ENCODE measurements at regions not wholly inside any gene's neighbourhood (a gene's known extent, or its start where the extent isn't known, plus 50 kb on each side); places are given as distances from the start of the nearest gene placed in this dataset.
"Not testable (repeated sequence)": the region's sequence is repeated elsewhere in the genome, so short reads cannot be mapped to it uniquely, and the experiment has no call there.

DNA sequence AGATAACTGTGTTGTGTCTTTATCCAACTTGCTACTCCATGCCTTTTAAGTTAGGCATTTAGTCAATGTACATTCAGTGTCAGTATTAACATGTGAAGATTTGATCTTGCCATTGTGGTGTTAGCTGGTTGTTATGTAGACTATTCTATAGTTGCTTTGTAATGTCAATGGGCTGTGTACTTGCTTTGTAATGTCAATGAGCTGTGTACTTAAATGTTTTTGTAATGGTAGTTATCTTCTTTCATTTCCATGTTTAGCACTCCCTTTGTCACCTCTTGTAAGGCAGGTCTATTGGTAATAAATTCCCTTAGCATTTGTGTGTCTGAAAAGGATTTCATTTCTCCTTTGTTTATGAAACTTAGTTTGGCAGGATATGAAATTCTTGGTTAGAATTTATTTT is 53.4 kb downstream of the MC4R start:
- DNase-seq (ENCODE audit: low spot score): no peak

DNA sequence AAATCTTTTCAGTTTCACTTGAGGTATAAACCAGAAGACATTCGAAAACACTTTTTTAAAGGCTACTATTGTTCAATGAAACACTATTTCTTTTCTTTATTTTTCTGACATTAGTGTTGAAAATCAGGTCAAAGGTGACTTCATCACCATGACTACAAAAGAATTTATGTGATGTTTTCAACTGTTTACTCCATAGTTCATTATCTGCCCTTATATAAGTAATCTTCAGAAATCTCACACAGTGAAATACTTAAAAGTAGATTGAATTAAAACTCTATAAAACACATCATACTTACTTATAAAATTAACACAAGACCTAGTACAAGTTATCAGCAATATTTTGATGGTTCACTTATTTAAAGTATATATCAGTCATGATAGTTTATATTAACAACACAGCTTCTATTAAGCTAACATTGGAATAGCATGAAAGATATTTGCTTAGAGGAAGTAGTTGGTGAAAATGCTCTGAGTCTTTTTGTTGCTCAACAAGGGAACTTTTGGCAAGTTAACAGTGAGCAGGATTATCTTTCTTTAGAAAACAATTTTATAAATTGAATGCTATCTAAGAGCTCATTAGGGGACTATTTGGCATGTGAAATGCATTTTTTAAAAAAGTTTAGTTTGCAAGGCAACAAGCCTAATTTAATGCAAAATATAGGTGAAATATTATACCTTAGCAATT is 60.8 kb downstream of the MC4R start:
- no peak for DNase-seq (ENCODE audit: low spot score)

DNA sequence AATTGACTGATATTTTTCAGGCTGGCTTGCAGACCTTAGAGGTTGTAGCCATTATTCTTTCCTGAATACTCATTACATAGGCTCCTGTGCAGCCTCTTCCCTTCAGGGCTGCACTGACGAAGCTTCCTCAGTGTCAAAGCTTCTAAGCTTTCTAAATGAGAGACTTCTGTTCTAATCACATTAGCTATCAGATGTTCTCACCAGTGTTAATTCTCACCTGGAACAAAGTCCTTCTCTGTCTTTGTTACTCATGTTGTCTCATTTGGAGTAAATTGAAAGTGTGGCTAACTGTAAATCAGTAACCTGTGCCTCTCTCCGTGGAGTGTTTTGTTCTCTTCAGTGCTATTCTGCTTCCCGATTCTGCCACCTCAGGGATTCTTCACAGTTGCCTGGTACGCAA is 76.9 kb downstream of the MC4R start:
- DNase-seq (ENCODE audit: low spot score): no peak

DNA sequence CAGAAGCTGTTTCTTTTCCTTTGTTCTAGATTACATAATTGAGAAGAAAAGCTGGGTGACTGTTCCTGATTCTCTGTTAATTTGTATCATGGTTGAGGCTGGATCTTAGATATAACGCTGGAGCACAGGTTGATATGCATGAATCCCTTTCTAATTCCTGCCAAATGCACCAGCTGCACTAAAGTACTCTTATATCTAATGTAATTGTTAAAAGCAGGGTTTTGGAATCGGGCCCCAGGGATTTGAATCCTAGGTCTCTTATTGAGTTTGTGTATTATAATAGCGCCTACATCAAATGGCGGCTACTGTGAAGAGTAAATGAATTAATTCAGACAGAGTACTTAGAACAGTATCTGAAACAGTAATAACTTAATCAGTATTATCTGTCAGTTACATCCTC is 80.4 kb downstream of the MC4R start:
- no peak for DNase-seq (ENCODE audit: low spot score)

DNA sequence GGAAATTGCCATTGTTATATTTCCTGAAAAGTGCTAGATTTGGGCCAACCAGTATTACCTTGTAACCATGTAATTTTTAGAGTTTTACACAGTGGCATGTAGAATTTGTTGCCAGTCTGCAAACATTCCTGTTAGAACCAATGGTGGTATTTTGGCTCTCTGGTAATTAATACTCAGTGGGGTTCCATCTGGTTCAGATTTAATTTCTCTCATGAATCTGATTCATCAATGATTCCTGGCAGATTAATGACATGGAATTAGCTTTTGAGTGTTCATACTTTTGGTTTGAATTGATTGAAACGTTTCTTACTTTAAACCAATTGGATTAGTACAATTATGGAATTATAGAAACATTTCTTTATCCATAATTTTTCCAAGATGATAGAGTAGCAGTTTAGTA is 93.2 kb downstream of the MC4R start:
- DNase-seq (ENCODE audit: low spot score): no peak

DNA sequence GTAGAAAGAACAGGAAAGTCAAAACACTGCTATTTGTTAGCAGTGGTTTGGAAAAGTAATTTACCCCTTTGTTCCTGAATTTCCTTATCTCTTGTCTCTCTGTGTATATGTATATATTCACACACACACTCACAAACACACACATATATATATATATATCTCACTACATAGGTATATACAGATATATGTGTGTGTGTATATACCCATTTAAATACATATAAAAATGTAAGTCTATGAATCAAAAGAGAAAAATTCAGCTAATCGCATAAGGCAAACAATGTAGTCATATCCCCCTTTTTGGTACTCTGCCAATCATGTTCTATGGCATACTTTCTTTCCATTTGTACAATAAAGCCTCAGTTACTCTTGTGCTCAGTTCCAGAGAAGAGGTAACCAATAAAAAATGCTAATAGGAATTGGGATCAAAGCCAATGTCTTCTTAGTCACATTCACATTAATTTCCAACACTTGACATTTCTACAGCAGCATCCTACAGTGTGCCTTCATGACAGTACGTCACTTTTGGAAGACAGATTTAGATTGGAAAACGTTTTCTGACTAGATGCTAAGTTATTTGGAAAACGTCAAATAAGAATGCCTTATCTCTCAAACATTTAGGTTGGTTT is 94.6 kb downstream of the MC4R start:
- DNase-seq (ENCODE audit: low spot score): no peak

DNA sequence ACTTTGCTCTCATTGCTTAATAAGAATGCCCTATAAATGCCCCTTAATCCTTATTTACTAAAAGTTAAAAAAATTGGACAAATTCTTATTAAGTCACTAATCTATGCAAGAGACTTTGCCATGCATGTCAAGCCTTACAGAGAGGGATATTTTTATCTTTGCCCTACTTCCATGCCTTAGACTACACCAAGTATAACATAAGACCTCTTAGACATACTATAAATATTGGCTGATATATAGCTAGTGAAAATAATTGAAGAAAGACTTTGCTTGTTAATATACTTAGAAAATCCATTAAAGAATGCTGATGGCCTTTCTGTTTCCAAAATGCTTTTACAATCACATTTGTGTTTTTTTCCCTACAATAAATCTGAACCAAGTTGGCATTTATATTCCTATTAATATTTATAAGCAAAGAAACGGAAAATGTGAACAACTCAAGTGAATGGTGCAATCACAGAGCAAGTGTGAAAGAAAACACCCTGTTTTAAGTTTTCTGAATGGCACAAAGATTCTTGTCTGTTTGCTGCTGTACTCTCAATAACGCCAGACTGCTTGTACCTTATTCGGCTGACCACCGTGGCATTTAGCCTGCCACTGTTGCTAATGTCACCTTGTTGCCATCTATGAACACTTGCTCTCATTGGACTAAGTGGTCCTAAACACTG is 105.0 kb downstream of the MC4R start:
- DNase-seq (ENCODE audit: low spot score): no peak

DNA sequence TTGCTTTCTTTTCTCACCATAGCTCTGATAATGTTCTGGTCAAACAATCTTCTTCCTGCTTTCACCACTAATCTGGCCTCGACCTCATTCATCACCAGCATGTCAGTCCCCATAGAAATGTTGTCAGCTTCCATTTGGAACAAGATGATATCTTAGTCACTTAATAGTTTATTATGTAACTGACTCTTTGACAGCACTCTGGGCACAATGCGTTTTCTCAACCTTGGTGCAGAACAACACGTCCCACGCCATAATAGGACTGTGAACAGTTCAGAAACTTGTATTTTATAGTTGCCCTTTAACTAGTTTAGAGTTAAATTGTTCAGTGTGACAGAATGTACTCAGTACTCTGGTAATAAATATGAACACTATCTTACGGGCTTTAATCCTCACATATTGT is 106.0 kb downstream of the MC4R start:
- DNase-seq (ENCODE audit: low spot score): no peak

DNA sequence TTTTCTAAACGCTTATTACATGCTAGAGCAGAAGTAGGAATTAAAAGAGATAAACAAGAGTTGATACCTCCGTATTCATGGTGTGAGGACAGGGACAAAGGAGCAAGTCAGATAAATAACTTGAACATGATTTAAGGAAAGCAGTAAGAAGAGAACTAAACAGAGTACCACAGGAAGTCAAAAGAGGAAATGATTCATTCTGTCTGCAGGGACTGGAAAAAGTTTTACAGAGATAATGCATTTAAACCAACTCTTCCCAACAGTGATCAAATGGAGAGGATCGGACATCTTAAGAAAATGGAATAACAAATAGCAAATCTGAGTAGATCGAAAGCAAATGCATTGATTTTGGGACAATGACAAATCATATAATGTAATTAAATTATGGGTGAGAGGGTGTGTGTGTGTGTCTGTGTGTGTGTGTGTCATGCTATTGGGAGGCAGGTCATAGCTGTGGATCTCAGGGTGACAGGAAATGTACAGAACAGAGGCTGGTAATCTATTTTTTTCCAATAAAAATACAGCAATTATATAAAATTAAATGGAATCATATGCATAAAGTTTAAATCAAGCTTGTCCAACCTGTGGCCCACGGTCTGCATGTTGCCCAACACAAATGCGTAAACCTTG is 113.4 kb downstream of the MC4R start:
- DNase-seq (ENCODE audit: low spot score): no peak

DNA sequence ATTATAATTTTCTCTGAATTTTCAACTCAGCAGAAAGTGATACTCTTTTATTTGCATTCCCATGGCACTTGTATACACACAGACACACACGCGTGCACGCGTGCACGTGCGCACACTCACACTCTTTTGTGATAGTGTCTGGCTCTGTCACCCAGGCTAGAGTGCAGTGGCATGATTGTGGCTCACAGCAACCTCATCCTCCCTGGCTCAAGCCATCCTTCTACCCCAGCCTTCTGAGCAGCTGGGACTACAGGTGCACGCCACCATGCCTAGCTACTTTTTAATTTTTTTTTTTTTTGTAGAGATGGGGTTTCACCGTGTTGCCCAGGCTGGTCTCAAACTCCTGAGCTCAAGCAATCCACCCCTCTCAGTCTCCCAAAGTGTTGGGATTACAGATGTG is 123.2 kb downstream of the MC4R start:
- DNase-seq (ENCODE audit: low spot score): no peak

DNA sequence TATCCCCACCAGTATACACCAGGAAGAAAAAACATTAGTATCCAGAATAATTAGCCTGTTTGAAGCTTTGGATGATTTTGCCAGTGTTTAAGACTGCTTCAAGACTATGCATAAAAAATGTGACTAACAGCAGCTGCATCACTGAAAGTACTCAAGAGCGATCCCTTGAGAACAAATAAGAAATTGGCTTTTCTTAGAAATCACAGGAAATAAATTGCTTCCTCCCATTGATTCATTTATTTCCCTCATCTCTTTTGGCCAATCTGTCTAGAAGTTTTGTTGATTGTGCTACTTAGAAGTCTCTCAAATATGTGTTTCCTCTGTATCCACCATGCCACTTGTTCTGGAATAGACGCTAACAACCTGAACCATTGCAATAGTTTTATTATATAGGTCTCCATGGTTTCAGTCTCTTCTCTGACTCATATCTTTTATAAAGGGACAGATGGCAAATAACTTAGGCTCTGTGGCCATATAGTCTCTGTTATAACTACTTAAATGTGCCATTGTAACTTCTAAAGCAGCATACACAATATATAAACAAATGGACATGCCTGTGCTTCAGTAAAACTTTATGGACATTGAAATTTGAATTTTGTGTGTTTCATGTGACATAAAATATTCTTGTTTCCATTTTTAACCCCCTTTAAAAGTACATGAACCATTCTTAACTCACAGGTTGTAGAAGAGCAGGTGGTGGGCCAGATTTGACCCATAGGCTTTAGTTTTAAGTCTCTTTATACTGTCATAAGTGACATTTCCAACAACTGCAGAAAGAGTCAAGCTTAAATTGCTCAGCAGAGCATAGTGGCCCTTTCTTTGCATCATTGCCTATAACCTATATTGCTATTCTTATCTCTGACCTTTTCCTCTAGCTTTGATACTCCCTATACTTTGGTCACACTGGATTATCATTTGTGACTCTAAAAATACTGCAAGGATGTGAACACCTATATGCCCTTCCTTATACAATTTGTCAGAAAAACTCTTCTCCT is 123.9 kb downstream of the MC4R start:
- DNase-seq (ENCODE audit: low spot score): no peak

DNA sequence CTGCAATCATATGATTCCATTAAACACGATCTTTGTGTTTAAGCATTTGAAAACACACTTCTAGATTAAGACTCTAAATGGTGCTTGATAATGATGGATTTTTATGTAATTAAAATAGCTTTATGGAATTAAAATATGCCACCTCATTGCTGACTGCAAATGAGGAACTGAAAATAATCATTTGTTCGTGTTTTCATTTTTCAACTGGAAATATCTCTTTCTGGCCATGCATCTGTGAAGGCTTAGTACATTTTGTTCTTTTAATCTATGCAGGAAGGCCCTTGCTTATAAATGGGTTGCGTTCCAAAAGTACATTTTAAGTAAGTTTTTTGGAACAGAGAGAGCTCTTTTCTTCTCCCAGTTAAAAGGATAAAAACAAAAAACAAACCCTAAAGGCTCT is 125.5 kb downstream of the MC4R start:
- DNase-seq (ENCODE audit: low spot score): no peak

DNA sequence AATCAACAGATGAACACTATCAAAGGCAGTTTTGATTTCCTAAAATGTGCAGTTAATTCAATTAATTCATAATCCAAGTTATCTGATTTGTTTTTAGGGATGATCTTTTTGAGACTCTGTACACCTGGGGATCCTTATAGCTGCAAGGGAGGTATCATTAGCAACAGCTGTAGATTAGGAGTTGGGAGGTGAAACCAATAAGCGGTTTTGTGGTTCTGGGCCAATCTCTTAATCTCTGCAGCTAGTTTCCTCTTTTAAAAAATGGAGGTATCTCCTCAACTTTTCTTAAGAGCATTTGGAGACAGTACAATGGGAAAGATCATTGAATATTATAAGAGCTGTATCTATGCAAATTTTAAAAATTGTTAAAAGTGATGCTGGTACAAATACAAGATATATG is 126.0 kb downstream of the MC4R start:
- DNase-seq (ENCODE audit: low spot score): no peak

DNA sequence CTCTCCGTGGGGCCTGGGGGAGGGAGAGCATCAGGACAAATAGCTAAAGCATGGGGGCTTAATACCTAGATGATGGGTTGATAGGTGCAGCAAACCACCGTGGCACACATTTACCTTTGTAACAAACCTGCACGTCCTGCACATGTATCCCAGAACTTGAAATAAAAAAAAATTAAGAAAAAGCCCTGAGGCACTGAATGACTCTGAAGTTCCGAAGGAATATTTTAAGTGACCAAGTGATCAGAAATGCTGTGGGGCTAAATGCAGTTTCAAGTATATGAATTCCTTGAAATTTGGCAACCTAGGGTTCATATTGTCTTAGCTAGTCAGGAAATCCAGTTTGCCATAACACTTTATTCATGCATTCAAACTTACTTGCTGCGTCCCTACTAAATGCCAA is 127.5 kb downstream of the MC4R start:
- DNase-seq (ENCODE audit: low spot score): no peak

DNA sequence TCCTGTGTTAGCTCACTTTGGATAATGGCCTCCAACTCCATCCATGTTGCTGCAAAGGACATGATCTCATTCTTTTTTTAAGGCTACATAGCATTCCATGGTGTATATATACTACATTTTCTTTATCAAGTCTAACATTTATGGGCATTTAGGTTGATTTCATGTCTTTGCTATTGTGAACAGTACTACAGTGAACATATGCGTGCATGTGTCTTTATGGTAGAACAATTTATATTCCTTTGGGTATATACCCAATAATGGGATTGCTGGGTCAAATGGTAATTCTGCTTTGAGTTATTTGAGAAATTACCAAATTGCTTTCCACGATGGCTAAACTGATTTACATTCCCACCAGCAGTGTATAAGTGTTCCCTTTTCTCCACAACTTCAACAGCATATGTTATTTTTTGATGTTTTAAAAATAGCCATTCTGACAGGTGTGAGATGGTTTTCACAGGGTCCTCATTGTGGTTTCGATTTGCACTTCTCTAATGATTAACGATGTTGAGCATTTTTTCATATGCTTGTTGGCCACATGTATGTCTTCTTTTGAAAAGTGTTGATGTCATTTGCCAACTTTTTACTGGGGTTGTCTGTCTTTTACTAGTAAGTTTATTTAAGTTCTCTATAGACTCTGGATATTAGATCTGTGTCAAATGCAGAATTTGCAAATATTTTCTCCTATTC is 133.4 kb downstream of the MC4R start:
- DNase-seq (ENCODE audit: low spot score): not testable (repeated sequence)

DNA sequence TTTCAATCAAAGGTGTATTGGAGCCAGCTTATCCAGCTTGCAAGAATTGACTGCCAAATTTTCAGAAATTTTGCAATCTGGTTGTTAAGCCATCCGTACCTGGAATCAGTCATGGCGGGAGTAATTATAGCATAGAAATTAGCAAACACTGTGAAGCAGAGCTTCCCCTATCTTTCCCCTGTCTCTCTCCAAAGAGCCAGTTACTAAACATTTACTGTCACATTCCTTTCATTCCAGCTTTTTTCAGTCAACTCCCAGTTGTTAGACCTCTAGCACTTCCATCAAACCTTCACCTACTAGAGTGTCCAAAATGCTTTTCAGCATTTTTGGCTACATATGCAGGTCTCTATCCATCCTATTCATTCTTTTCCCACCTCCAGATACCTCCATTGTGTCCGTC is 137.4 kb downstream of the MC4R start:
- no peak for DNase-seq (ENCODE audit: low spot score)

DNA sequence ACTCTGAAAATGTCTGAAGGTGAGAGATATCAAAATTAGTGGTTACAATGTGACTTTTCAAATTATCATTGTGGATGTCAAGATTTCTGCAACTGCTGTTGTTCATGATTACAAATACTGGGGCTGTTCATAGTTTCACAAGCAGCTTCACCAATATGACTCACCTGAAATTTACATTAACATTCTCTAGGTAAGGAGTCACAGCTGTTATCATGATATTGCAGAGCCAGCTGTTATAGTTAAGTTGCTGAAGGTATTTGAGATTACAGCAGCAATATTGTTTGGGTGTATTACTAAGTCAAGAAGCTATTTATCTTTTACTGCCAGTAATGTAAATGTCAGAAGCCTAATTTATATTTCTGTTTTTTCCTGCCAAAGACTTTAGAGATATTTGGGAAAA is 140.0 kb downstream of the MC4R start:
- DNase-seq (ENCODE audit: low spot score): no peak

DNA sequence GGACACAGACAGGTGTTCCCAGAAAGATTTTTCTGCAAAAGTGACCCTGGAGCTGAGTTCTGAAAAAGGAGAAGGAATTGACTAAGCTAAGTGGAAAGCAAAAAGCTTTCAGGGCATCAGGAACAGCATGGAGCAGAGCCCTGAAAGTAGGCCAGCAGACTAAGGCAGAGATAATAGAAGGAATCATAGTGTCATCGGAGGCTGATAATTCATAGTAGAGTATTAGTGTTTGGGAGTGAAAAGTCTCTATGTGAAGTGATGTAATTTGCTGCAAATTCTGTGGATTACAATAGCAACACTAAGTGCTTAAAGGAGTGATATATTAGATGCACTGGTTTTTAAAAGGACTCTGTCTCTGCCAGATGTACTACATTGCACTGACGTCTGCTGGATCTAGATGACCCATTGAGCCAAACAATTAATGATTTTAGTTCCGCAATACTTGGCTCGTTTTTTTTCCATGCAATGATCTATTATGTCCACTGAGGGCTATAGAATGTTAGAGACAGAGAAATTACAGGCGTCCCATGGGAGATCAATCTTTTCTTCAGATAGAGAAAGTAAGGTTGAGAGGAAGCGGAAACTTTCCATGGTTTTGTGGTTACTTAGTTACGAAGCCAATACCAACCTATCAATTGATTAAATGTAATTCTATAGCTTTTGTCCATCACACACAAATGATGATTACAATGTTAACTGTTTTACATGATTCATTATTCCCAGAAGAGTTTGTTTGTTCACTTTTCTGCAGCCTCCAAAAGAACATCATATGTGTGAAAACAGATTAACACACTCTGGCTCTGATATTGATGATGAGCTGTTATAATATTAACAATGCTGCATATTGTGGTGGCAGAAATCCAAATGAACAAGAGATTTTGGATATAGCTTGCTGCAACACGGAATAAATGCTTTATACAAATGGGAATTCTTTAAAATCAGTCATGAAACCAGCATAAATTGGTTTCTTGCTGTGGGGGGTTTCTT is 143.7 kb downstream of the MC4R start:
- DNase-seq (ENCODE audit: low spot score): no peak

DNA sequence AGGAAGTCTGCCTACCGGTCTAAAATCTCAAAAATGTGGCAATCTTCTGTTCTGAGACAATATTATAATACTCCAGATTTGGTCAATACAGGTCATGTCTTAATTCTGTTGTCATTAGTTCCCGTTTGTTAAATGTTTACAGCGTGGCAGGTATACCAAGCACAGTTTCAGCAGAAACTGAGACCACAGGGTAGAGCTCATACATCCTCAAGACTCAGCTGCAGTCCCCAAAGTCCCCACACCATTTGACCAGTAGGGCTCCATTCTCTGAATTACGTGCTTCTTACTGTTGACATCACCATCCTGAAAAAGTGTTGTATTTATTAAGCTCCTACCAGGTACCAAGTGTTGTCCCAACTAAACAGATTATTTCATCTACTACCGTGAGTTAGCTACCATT is 157.1 kb downstream of the MC4R start:
- DNase-seq (ENCODE audit: low spot score): no peak

DNA sequence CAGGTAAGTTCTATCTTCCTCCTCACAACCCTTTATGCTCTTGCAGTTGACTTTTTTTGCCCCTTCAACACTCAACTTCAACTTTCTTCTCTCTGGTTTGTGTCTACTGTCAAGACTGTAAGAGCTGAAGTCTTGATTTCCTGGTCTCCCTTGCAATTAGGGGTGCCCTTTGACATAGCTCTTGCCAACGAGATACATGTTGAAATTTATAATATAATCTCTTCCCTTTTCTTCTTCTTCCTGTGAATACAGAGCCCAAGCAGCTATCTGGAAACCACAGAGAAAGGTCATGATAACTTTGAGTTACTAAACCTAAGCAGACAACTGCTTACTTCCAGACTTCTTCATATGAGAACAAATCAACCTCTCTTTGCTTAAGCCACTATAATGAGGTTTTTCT is 163.5 kb downstream of the MC4R start:
- no peak for DNase-seq (ENCODE audit: low spot score)
